GM19025 (cell line): ENCODE measurements at regions not wholly inside any gene's neighbourhood (a gene's known extent, or its start where the extent isn't known, plus 50 kb on each side); places are given as distances from the start of the nearest gene placed in this dataset.

Experiments
- ATAC-seq: cut with Tn5 transposase; IDR thresholded peaks from one replicate; pipeline ENCODE4 v1.9.1; 2021; ENCODE audit warnings: mild to moderate bottlenecking, low read depth, moderate library complexity; ENCODE audit not compliant: unreplicated experiment

GRCh38 chr6:25061289-25061936, 125.7 kb upstream of the RIPOR2 start:
- no peak for ATAC-seq

- no peak for ATAC-seq
These were observed 126.5 kb upstream of the RIPOR2 start for GRCh38 chr6:25062070-25062811.

GRCh38 chr6:25064006-25064405, 128.2 kb upstream of the RIPOR2 start:
- no peak for ATAC-seq

DNA sequence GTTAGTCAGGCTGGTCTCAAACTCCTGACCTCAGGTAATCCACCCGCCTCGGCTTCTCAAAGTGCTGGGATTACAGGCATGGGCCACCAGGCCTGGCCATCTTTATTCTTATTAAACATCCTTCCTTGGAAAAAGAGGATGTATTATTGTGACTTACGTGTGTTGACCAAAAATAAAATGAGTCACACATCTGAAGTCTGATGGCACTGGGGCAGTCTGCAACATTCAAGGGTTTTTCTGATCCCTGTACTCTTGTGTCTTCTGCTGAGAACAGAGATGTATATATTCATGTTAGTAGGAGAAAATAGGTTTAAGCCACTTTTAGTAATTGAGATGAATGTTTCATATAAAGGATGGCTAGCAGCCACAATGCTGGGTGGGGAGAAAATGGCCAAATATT, 129.9 kb upstream of the RIPOR2 start:
- ATAC-seq, result no peak

- ATAC-seq, result no peak
These were observed 130.8 kb upstream of the RIPOR2 start for GRCh38 chr6:25066593-25066992.

- ATAC-seq, result no peak
These were observed 133.1 kb upstream of the RIPOR2 start for GRCh38 chr6:25068866-25069265.

DNA sequence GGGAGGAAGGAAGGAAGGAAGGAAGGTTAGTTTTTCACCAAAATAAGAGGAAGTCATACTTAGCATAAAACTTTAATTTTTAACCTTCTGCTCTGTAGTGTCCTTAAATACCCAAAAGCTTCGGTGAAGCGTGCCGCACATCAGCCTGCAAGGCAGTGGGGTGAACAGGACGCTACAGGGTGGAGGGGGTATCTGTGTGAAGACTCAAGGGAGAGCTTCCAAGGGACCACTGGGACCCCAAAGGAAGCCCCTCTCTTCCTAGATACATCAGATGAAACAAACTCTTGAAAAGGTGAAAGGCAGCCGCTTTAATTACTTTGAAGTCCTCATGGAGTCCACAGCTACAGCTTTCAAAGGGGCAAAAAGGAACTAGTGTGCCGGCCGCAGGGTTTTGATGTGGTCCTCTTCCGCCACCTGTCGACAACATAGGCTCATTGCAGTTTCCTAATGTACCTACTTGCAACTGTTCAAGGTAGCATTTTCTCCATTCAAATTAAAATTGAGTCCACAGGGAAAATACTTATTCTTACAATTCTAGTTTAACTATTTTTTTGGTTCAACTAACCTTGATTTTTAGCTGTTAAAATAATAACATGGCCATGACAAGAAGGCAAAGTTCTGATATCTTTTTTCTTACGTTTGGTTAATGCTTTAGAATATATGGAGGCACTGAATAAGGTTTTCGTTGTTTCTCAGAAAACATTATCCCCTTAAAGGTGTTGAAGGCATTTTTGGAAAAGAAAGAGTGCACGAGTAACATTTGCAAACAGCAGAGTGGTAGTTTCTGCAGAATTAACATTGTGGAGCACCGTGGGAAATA, 135.0 kb upstream of the RIPOR2 start:
- ATAC-seq, result peak; percentile 61

DNA sequence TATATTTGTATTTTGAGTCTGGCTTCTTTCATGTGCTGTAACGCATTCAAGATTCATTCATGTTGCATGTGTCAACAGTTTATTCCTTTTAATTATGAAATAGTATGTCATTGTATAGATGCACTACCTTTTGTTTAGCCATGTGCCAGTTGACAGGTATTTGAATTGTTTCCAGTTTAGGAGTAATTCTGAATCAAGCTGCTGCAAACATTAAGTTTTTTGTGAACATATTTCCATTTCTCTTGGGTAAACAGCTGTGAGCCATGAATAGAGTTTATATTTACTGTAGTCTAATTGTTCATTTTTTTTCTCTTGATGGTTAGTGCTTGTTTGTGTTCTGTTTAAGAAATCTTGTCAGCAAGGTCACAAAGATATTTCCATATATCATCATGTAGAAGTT, 142.4 kb upstream of the RIPOR2 start:
- no peak for ATAC-seq

- no peak for ATAC-seq
These were observed 148.2 kb upstream of the RIPOR2 start for GRCh38 chr6:25083784-25084507.

DNA sequence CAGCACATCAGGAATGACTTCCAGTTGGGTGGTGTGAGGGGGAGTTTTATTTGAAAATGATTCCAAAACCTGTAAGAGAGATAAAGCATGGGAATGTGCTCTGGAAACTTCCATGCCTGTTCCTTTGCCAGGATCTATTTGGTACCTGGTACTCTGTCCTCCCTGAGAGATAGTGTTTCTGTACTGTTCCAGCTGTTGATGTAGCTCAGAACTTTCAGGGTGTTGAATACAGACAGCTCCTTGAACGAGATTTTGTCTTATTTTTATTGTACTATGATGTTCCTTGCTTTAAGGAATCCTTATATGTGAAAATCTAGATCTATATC, 148.7 kb upstream of the RIPOR2 start:
- no peak for ATAC-seq

- no peak for ATAC-seq
These were observed 150.0 kb upstream of the RIPOR2 start for GRCh38 chr6:25085756-25086155.

- ATAC-seq, result no peak
These were observed 150.8 kb upstream of the RIPOR2 start for GRCh38 chr6:25086500-25087091.

- ATAC-seq, result no peak
These were observed 152.8 kb upstream of the RIPOR2 start for GRCh38 chr6:25088513-25088912.

DNA sequence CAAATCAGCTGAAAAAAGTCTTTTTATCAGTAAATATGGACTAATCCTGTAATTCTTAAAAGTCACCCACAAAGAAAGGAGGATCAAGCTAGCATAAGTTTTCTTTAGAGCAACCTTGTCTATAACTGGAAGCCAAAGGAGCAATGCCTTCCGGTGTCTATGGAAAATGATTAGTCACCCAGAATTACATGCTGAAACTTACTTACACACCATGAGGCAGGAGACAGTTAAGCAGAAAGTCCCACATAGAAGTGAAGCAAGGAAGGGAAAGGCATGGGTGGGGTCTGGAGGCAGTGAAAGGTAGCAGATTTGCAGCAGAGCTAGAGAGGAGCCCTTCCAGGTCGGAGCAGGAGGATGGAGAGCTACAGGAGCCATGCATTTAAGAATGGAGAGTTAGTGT, 153.7 kb upstream of the RIPOR2 start:
- no peak for ATAC-seq

DNA sequence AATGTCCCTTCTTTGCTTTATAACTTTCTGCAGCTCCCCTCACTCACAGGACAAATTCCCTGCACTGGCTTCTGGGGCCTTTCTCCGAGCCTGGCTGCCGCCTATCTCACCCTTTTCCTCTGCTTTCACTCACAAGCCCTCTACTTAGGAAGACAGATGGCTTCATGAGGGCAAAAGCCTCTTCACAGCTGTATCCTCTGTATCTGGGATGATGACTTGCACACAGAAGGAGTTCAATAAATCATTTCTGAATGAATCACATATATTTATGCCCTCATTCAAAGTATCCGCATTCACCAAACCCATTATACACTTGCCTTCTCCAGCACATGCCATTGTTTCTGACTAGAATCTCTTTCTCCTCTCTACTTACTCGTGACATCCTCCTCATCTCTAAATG, 159.0 kb upstream of the RIPOR2 start:
- no peak for ATAC-seq

DNA sequence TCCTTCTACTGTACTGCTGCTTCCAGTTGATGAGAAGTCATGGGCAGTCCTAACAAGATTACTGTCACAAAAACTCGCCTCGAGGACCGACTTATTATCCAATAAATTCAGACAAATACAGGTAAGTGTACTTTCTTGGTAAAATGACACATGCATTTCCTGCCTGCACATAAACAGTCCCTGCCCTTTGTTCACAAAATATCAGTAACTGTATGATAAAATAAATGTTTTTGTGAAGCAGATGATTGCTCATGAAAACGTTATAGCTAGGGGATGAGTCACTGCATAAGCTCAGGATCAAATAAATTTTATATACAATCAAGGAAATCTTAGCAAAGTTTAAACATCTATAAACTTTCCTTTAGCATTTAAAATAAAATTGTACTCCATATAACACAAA, 164.5 kb upstream of the RIPOR2 start:
- no peak for ATAC-seq

GRCh38 chr6:25103603-25104002, 167.8 kb upstream of the RIPOR2 start:
- peak; percentile 48 for ATAC-seq

GRCh38 chr6:25105070-25105925, 169.5 kb upstream of the RIPOR2 start:
- no peak for ATAC-seq

DNA sequence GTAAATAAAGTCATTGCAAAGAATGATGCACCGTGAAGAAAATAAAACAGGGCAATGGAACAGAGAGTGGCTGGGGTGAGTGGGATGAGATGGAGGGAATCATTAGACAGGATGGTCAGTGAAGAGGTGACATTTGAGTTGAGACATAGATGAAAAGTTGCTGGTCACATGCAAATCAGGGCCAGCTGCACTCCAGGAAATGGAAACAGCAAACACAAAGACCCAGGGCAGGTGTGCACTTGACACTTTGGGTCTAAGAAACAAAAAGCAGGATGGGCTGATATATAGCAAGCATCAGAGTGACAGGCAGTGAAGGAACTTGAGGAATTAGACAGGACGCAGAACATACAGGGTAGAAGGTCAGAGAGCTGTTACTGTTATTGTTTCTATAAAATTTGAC, 171.5 kb upstream of the RIPOR2 start:
- ATAC-seq, result no peak

DNA sequence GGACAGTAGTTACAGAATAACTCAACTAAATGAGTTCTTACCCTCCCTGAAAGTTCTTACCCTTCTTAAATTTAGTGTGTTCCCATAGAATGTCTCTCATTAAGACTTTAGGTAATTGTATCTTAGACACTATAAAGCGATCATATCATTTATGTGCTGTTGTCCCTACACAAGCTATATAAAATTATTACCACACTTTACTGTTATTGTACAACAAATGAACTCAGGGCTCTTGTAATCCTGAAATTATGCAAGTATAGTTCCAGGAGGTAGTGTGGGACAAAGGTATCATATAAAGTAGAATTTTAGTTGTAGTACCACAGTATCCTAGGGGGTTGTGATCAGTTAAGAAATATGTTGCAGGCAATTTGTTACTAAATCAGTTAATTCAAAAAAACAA, 167.4 kb upstream of the CARMIL1 start:
- no peak for ATAC-seq
